Adrenal gland (tissue), 5 donors: ENCODE measurements at regions not wholly inside any gene's neighbourhood (a gene's known extent, or its start where the extent isn't known, plus 50 kb on each side); places are given as distances from the start of the nearest gene placed in this dataset.

ENCODE experiments used
- POLR2A ChIP-seq, 2 donors: fragments of 450-650 bp; IDR thresholded peaks; one replicate each; pipeline ENCODE4 v1.6.1; 2017; ENCODE audit warnings: antibody characterized with exemption in 2 of 2, mild to moderate bottlenecking in 2 of 2, moderate library complexity in 1 of 2
- TF ChIP-seq, protein P1 (sequence below), 6 experiments: fragments of 450-650 bp in 4 of 6; fragments of 200-600 bp in 2 of 6; sonication (generic) in 1 of 6; IDR thresholded peaks; 1 replicate in 5 of 6; 2 replicates in 1 of 6; pipeline versions ENCODE4 v1.5.1 to v1.8.0; 2016 to 2021; ENCODE audit warnings: antibody characterized with exemption in 6 of 6, mild to moderate bottlenecking in 2 of 6, moderate library complexity in 1 of 6
- donor health status: DM: no; HTN: no; CAD: no.

DNA sequence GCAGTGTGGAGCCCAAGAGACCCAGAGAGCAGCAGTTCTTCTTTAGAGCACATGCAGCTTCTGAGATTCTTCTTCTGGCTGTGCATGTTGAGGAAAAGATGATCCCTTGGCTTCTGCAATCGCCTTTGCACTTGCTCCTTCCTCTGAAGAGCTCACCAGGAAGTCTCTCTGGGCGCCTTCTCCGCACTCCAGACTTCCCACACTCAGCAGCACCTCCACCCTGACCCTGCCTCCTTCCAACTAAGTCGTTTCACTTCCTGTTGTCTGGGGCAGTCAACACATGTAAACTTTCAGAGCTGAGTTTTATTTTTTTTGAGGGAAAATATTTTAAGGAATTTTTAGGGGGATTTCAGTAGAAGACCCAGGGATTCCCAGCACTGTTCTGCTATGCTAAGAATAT is 73.4 kb upstream of the F3 start:
- TF ChIP-seq, protein P1, sequence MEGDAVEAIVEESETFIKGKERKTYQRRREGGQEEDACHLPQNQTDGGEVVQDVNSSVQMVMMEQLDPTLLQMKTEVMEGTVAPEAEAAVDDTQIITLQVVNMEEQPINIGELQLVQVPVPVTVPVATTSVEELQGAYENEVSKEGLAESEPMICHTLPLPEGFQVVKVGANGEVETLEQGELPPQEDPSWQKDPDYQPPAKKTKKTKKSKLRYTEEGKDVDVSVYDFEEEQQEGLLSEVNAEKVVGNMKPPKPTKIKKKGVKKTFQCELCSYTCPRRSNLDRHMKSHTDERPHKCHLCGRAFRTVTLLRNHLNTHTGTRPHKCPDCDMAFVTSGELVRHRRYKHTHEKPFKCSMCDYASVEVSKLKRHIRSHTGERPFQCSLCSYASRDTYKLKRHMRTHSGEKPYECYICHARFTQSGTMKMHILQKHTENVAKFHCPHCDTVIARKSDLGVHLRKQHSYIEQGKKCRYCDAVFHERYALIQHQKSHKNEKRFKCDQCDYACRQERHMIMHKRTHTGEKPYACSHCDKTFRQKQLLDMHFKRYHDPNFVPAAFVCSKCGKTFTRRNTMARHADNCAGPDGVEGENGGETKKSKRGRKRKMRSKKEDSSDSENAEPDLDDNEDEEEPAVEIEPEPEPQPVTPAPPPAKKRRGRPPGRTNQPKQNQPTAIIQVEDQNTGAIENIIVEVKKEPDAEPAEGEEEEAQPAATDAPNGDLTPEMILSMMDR (IDR thresholded peaks at IDR 0.05) = no peak
- no peak for TF ChIP-seq POLR2A (IDR thresholded peaks at IDR 0.05)
